H1 (cell line): ENCODE measurements at regions not wholly inside any gene's neighbourhood (a gene's known extent, or its start where the extent isn't known, plus 50 kb on each side); places are given as distances from the start of the nearest gene placed in this dataset.

Source experiments
- POLR2A ChIP-seq, 2 experiments: IDR thresholded peaks; 1 replicate in 1 of 2; 2 replicates in 1 of 2; pipeline ENCODE4 v1.6.1; 2011; ENCODE audit warnings: low read depth in 2 of 2, low read length in 2 of 2, mild to moderate bottlenecking in 2 of 2; ENCODE audit errors: control extremely low read depth in 1 of 2
- RAD21 ChIP-seq, 2 experiments: IDR thresholded peaks in 1 of 2; conservative IDR thresholded peaks in 1 of 2; 2 replicates each; pipeline ENCODE4 v1.6.1; 2011; ENCODE audit warnings: low read depth in 2 of 2, low read length in 2 of 2, improper control_type of control experiment in 1 of 2, inconsistent platforms in 1 of 2, mild to moderate bottlenecking in 1 of 2, moderate library complexity in 1 of 2
- TAF1 ChIP-seq: IDR thresholded peaks from 2 replicates; pipeline ENCODE4 v1.6.1; 2011; ENCODE audit warnings: mild to moderate bottlenecking, low read depth, low read length
- TEAD4 ChIP-seq: IDR thresholded peaks from 2 replicates; pipeline ENCODE4 v1.6.1; 2012; ENCODE audit warnings: low read depth, low read length, inconsistent platforms, mixed read lengths
- YY1 ChIP-seq: IDR thresholded peaks from 2 replicates; pipeline ENCODE4 v1.6.1; 2011; ENCODE audit warnings: low read depth, mild to moderate bottlenecking, low read length
- TF ChIP-seq, protein P1 (sequence below), 3 experiments: IDR thresholded peaks; 1 replicate in 2 of 3; 2 replicates in 1 of 3; pipeline versions ENCODE4 v1.5.1 to v1.6.1; 2011; ENCODE audit warnings: low read length in 3 of 3, mild to moderate bottlenecking in 3 of 3, inconsistent platforms in 2 of 3, low read depth in 1 of 3, moderate library complexity in 1 of 3; ENCODE audit not compliant: insufficient read depth in 1 of 3; ENCODE audit errors: control extremely low read depth in 1 of 3

GRCh38 chr12:24378548-24379407 is 429.3 kb upstream of the SOX5 start:
- TF ChIP-seq, protein P1, sequence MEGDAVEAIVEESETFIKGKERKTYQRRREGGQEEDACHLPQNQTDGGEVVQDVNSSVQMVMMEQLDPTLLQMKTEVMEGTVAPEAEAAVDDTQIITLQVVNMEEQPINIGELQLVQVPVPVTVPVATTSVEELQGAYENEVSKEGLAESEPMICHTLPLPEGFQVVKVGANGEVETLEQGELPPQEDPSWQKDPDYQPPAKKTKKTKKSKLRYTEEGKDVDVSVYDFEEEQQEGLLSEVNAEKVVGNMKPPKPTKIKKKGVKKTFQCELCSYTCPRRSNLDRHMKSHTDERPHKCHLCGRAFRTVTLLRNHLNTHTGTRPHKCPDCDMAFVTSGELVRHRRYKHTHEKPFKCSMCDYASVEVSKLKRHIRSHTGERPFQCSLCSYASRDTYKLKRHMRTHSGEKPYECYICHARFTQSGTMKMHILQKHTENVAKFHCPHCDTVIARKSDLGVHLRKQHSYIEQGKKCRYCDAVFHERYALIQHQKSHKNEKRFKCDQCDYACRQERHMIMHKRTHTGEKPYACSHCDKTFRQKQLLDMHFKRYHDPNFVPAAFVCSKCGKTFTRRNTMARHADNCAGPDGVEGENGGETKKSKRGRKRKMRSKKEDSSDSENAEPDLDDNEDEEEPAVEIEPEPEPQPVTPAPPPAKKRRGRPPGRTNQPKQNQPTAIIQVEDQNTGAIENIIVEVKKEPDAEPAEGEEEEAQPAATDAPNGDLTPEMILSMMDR (IDR thresholded peaks at IDR 0.05; ENCODE audit: control extremely low read depth in 1 of 3, insufficient read depth in 1 of 3, low read depth in 1 of 3, low read length in 3 of 3): no peak
- TF ChIP-seq YY1: no peak
- no peak for TF ChIP-seq TAF1
- no peak for TF ChIP-seq POLR2A (IDR thresholded peaks at IDR 0.05; ENCODE audit: control extremely low read depth in 1 of 2, low read depth in 2 of 2, low read length in 2 of 2)
- TF ChIP-seq TEAD4: no peak
- TF ChIP-seq RAD21 (IDR thresholded peaks at IDR 0.05 in 1 of 2, conservative IDR thresholded peaks at IDR 0.05 in 1 of 2; ENCODE audit: low read depth in 2 of 2, low read length in 2 of 2): no peak
